Esophagus mucosa (tissue), 1 donor: ENCODE measurements at regions not wholly inside any gene's neighbourhood (a gene's known extent, or its start where the extent isn't known, plus 50 kb on each side); places are given as distances from the start of the nearest gene placed in this dataset.

ENCODE experiments used
- ATAC-seq: fragments of 200-7000 bp; cut with Tn5 transposase; one replicate; pipeline ENCODE4 v1.9.1; 2020
- donor health status: DM: yes; HTN: yes; CAD: no.

- no peak for ATAC-seq
These were observed 50.2 kb upstream of the LRP8 start for GRCh38 chr1:53378061-53378460.

- ATAC-seq = no peak
These were observed 51.2 kb upstream of the LRP8 start for GRCh38 chr1:53378932-53379661.

GRCh38 chr1:53379662-53380002 lies 51.8 kb upstream of the LRP8 start:
- ATAC-seq = no peak

GRCh38 chr1:53380296-53380695 lies 52.4 kb upstream of the LRP8 start:
- no peak for ATAC-seq

- peak; percentile 49 for ATAC-seq
These were observed 54.0 kb upstream of the LRP8 start for GRCh38 chr1:53381790-53382401.

GRCh38 chr1:53383136-53383870 lies 55.4 kb upstream of the LRP8 start:
- ATAC-seq = no peak

GRCh38 chr1:53384796-53385195 lies 56.9 kb upstream of the LRP8 start:
- ATAC-seq = no peak

GRCh38 chr1:53385276-53386225 lies 57.7 kb upstream of the LRP8 start:
- ATAC-seq = no peak

GRCh38 chr1:53388963-53389362 lies 61.1 kb upstream of the LRP8 start:
- ATAC-seq = no peak

GRCh38 chr1:53390261-53390660 lies 62.4 kb upstream of the LRP8 start:
- no peak for ATAC-seq

GRCh38 chr1:53390736-53391135 lies 62.9 kb upstream of the LRP8 start:
- no peak for ATAC-seq

GRCh38 chr1:53391296-53391695 lies 63.4 kb upstream of the LRP8 start:
- ATAC-seq = no peak

GRCh38 chr1:53391982-53392381 lies 64.1 kb upstream of the LRP8 start:
- ATAC-seq = no peak

GRCh38 chr1:53392460-53392859 lies 64.6 kb upstream of the LRP8 start:
- ATAC-seq = no peak

- ATAC-seq = peak; percentile 84
These were observed 65.5 kb upstream of the LRP8 start for GRCh38 chr1:53393325-53393792.

- ATAC-seq = no peak
These were observed 64.9 kb upstream of the DMRTB1 start for GRCh38 chr1:53394306-53394705.

GRCh38 chr1:53395671-53396215 lies 63.5 kb upstream of the DMRTB1 start:
- no peak for ATAC-seq

GRCh38 chr1:53396573-53397268 lies 62.5 kb upstream of the DMRTB1 start:
- ATAC-seq = no peak

- no peak for ATAC-seq
These were observed 61.1 kb upstream of the DMRTB1 start for GRCh38 chr1:53398091-53398490.

GRCh38 chr1:53398576-53399365 lies 60.4 kb upstream of the DMRTB1 start:
- ATAC-seq = no peak
